ENCODE measurements at regions not wholly inside any gene's neighbourhood (a gene's known extent, or its start where the extent isn't known, plus 50 kb on each side); places are given as distances from the start of the nearest gene placed in this dataset.

DNA sequence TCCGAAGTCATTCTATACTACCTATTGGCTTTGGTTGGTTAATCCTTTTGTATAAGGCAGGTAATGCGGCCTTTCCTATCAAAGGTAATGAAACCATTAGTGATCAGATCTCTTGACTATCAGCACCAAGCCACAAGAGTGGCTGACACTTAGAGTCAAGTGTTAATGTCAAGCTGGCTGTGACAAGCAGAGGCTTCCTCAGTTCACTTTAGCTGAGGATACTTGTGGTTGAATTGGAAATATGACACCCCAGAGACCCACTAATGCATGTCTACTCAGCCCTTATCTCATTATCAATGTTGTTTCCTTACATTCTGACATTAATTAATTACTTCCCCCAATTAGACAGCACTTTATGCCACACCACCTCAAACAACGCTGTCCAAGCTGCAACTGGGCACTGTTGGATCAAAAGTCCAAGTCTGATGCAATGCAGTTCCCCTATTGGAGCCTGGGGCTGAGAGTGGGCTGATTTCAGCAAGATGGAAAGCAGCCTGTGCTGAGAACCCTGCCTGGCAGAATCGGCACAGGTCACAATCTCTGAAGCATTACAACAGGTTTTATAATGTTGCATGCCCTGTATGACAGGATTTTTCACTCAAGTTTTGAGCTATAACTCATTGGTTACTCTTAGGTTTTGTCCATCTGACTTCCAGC, 273.5 kb downstream of the COL12A1 start:
- TF ChIP-seq, protein P1, sequence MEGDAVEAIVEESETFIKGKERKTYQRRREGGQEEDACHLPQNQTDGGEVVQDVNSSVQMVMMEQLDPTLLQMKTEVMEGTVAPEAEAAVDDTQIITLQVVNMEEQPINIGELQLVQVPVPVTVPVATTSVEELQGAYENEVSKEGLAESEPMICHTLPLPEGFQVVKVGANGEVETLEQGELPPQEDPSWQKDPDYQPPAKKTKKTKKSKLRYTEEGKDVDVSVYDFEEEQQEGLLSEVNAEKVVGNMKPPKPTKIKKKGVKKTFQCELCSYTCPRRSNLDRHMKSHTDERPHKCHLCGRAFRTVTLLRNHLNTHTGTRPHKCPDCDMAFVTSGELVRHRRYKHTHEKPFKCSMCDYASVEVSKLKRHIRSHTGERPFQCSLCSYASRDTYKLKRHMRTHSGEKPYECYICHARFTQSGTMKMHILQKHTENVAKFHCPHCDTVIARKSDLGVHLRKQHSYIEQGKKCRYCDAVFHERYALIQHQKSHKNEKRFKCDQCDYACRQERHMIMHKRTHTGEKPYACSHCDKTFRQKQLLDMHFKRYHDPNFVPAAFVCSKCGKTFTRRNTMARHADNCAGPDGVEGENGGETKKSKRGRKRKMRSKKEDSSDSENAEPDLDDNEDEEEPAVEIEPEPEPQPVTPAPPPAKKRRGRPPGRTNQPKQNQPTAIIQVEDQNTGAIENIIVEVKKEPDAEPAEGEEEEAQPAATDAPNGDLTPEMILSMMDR (IDR thresholded peaks at IDR 0.05; ENCODE audit: borderline replicate concordance, extremely low read depth, low read length, poor library complexity, severe bottlenecking): no peak
- TF ChIP-seq EZH2 (IDR thresholded peaks at IDR 0.05; ENCODE audit: borderline replicate concordance, low read depth, low read length, severe bottlenecking): no peak
